Dermis microvascular lymphatic vessel endothelial cell (primary cell): ENCODE measurements at regions not wholly inside any gene's neighbourhood (a gene's known extent, or its start where the extent isn't known, plus 50 kb on each side); places are given as distances from the start of the nearest gene placed in this dataset.
"Not testable (repeated sequence)": the region's sequence is repeated elsewhere in the genome, so short reads cannot be mapped to it uniquely, and the experiment has no call there.

Source experiments
- DNase-seq, 2 donors: peaks; one replicate each; pipeline versions ENCODE4 v3.0.0 to v3.0.0-alpha.2; 2010; ENCODE audit warnings: low read depth in 2 of 2

- no peak for DNase-seq
These were observed 227.7 kb upstream of the TMEM260 start for GRCh38 chr14:56351861-56352260.

- DNase-seq, result no peak
These were observed 226.6 kb upstream of the TMEM260 start for GRCh38 chr14:56352999-56353398.

- no peak for DNase-seq
These were observed 222.2 kb upstream of the TMEM260 start for GRCh38 chr14:56357428-56357827.

GRCh38 chr14:56358275-56358674 lies 221.3 kb upstream of the TMEM260 start:
- no peak for DNase-seq

- no peak for DNase-seq
These were observed 220.6 kb upstream of the TMEM260 start for GRCh38 chr14:56358851-56359614.

- not testable (repeated sequence) for DNase-seq
These were observed 213.9 kb upstream of the TMEM260 start for GRCh38 chr14:56365663-56366062.

- no peak for DNase-seq
These were observed 212.2 kb upstream of the TMEM260 start for GRCh38 chr14:56367416-56367815.

- no peak for DNase-seq
These were observed 207.9 kb upstream of the TMEM260 start for GRCh38 chr14:56371737-56372136.

GRCh38 chr14:56374421-56374820 lies 205.2 kb upstream of the TMEM260 start:
- no peak for DNase-seq

GRCh38 chr14:56378046-56378445 lies 201.6 kb upstream of the TMEM260 start:
- no peak for DNase-seq

- DNase-seq, result peak; percentile 37 to 82
These were observed 201.1 kb upstream of the TMEM260 start for GRCh38 chr14:56378475-56378877.

- no peak for DNase-seq
These were observed 199.6 kb upstream of the TMEM260 start for GRCh38 chr14:56379956-56380355.

- DNase-seq, result no peak
These were observed 193.6 kb upstream of the TMEM260 start for GRCh38 chr14:56386024-56386423.

GRCh38 chr14:56390859-56391258 lies 188.7 kb upstream of the TMEM260 start:
- peak in 1 of 2 donors; percentile 24 for DNase-seq

- no peak for DNase-seq
These were observed 184.6 kb upstream of the TMEM260 start for GRCh38 chr14:56394826-56395530.

- DNase-seq, result peak in 1 of 2 donors; percentile 56
These were observed 179.3 kb upstream of the TMEM260 start for GRCh38 chr14:56400109-56400825.

- peak in 1 of 2 donors; percentile 77 for DNase-seq
These were observed 166.8 kb upstream of the TMEM260 start for GRCh38 chr14:56412468-56413434.

- DNase-seq, result no peak
These were observed 165.9 kb upstream of the TMEM260 start for GRCh38 chr14:56413721-56414120.

GRCh38 chr14:56414236-56414635 lies 165.4 kb upstream of the TMEM260 start:
- DNase-seq, result peak in 1 of 2 donors; percentile 49

GRCh38 chr14:56416213-56416612 lies 163.4 kb upstream of the TMEM260 start:
- no peak for DNase-seq

- no peak for DNase-seq
These were observed 162.4 kb upstream of the TMEM260 start for GRCh38 chr14:56417173-56417572.
